ENCODE measurements at regions not wholly inside any gene's neighbourhood (a gene's known extent, or its start where the extent isn't known, plus 50 kb on each side); places are given as distances from the start of the nearest gene placed in this dataset.
"Not testable (repeated sequence)": the region's sequence is repeated elsewhere in the genome, so short reads cannot be mapped to it uniquely, and the experiment has no call there.

DNA sequence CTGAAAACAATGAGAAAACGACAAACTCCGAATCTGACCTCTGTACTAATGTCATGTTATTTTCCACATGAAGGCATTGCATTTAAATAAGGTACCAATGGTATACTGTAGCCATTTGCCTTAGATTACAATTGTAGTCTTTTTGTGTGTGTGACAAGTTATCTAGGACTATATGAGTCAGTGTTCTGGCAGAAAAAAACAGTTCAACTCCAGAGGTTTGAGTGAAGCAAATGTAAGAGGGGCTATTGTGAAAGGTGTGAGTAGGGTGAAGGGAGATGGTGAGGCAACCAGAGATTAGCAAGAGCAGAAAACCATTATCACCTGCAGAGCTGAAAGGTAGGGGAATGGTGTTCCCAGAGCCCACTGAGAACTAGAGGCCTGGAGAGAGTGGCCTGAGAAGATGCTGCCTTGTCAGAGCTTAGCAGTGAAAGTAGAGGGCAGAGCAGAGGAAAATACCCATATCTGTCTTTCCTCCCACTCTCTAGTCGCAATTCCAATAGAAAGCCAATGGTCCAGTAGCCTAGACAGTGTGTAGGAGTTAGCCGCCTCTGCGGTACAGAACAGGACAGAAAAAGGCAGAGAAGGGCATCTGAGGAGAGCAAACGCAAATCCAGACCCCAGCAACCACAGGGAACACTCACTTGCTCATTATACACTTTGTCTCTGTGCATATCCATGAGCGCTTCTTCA lies 112.2 kb downstream of the DYRK2 start:
- FAIRE-seq, result no peak

DNA sequence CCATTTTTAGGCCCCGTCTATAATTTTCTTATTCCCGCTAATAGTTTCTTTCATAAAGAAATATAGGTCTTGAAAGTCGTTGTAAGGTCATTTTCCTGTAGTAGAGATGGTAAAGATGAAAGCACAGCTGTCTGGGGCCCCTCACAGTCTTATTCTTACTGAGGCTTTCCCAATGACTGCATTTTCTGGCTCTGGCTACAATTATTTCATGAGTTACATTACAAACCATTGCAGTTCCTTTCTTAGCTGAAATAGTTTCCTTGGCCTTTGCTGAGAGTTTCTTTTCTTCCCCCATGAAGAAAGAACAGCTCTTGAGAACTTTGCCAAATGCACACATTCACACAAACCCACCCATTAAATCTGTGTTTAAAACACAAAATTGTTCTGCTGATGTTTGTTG lies 113.0 kb downstream of the DYRK2 start:
- no peak for FAIRE-seq

DNA sequence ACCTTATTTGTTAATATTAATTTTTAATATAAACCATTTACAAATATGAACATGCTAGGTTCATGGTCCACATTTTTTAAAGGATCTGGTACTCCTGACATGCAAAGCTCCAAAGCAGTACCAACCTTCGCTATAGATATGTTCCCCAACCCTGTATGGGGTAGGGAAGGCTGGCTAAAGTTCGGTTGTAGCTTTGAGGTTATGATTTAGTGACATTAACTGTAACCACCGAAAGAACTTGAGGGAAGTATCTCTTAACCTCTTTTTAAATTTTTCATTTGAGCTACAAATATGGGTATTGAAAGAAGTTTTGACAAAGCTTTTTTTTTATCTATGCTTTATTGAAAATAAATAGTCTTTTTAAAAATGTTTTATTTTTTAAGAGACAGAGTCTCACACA lies 115.5 kb downstream of the DYRK2 start:
- no peak for FAIRE-seq

DNA sequence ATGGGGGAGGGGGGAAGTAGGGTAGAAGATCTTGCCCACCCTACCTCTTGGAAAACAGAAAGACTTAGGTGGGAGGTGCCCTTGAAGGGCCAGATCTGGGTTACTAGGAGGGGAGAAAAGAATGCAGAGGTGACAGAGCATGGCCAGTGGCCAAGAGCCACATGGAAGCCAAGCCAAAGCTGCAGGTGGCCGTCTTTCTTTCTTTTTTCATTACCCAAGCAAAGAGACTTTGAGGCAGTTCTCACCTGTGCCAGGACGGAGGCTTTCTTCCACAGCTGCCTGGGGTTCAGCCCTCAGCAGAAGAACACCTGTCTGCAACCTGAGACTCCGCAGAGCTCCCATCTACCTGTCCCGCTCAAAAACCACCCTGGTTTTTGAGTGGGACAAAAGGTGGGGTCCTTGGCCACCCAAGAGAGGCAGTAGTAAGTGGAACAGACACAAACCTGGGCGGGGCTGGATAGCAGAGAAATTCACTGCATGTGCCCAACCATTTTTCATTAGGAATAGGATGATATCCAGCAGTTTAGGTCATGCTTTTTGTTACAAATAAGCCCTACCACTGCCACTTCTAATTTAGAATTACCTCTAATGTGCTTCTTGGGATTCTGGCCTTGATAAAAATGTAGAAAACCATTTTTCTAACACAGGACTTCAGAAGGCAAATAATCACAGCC lies 116.5 kb downstream of the DYRK2 start:
- no peak for FAIRE-seq

GRCh38 chr12:67765776-67766766 lies 117.5 kb downstream of the DYRK2 start:
- no peak for FAIRE-seq

- no peak for FAIRE-seq
Measured at GRCh38 chr12:67772267-67773169, 124.0 kb downstream of the DYRK2 start.

- no peak for FAIRE-seq
Measured at GRCh38 chr12:67773896-67774295, 125.4 kb downstream of the DYRK2 start.

- FAIRE-seq, result no peak
Measured at GRCh38 chr12:67774983-67775587, 126.5 kb downstream of the DYRK2 start.

- no peak for FAIRE-seq
Measured at GRCh38 chr12:67780580-67781084, 132.1 kb downstream of the DYRK2 start.

DNA sequence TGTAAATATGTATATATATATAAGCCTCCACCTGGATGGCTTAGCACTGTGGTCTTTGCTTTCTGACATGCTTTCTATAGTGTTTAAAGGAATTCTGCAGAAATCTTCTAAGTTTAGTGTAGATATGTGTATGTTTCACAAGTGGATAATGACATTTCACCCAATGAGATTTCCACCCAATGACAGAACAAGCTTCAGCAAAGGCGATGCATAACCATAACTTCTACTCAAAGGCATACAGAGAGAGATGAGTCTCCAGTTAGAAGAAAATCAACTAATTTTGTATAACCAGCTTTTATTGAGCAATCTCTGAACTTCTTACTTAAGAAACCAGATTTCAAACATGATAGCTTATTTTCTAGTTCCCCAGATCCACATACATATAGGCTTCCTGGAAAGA lies 134.0 kb downstream of the DYRK2 start:
- FAIRE-seq, result no peak

GRCh38 chr12:67783393-67783792 lies 134.8 kb downstream of the DYRK2 start:
- FAIRE-seq, result no peak

- FAIRE-seq, result no peak
Measured at GRCh38 chr12:67784831-67785230, 136.3 kb downstream of the DYRK2 start.

GRCh38 chr12:67786086-67786485 lies 137.5 kb downstream of the DYRK2 start:
- FAIRE-seq, result no peak

- no peak for FAIRE-seq
Measured at GRCh38 chr12:67788118-67788517, 139.6 kb downstream of the DYRK2 start.

DNA sequence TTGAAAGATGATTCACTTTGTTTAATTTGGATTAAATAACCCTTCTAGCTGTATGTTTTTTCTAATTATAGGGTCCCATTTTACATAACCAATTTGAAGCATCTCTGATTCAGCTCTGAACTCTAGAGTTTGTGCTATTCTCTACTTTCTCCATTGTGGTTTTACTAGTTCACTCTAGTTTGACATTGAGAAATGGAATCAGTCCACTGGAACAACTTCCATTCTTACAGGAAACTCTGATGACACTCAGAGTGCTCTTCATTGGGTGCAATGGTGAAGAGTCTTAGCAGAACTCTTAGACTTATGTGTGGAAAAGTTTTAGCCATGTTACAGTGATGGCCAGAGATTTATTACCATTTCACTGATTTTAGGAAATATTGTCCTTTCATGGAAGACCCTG lies 140.7 kb downstream of the DYRK2 start:
- FAIRE-seq, result no peak

GRCh38 chr12:67790660-67791059 lies 142.1 kb downstream of the DYRK2 start:
- no peak for FAIRE-seq

- FAIRE-seq, result not testable (repeated sequence)
Measured at GRCh38 chr12:67791362-67791761, 142.8 kb downstream of the DYRK2 start.

GRCh38 chr12:67792185-67792584 lies 143.6 kb downstream of the DYRK2 start:
- FAIRE-seq, result no peak

- FAIRE-seq, result no peak
Measured at GRCh38 chr12:67794161-67794560, 145.6 kb downstream of the DYRK2 start.

DNA sequence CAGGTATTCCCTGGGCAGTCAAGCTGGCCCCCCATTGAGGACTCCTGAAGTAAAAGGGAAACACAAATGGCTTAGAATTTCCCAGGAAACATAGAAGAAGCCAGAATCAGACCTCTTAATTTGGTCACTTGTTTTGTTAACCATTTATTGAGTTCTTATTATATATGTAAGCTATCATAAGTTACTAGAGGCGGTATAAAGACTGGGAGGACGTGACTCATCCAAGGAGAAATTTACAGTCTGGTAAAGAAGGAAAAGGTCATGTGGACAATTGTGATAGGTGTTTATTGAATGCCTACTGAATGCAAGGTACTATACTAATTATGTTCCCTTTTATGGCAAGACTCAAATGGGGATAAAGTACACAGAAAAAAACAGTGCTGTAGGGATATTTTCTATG lies 146.7 kb downstream of the DYRK2 start:
- FAIRE-seq, result no peak

DNA sequence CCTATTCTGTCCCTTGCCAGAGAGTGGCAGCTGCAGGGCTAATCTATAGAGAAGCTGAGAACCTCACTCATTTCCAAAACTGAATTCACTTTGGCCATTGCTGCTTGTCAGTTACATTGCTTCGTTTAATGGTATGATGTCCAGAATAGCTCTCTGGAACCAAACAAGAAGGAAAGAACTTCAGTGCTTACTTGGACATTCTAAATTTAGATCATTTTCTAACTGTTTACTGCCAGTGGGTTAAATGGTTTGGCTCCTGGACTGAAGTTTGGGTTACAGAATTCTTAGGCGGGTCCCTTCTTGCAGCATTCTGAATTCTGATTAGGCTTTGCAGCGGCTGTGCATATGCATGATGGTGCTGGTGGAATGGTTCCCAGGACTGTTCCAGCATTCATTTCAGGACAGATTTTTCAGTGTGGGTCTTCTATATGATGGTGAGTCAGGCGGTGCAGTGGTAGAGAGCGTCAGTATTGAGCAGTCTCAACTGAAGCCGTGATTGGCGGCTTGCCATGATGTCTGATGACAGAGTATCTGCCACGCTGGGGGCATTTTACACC lies 148.7 kb downstream of the DYRK2 start:
- no peak for FAIRE-seq
